GM12874 (cell line): ENCODE measurements at regions not wholly inside any gene's neighbourhood (a gene's known extent, or its start where the extent isn't known, plus 50 kb on each side); places are given as distances from the start of the nearest gene placed in this dataset.

Experiments used
- CTCF ChIP-seq: IDR thresholded peaks from 2 replicates; pipeline ENCODE4 v1.5.1; 2011; ENCODE audit warnings: low read depth, mild to moderate bottlenecking, control low read depth, low read length, moderate library complexity; ENCODE audit not compliant: insufficient read depth

- TF ChIP-seq CTCF = no peak
Measured at GRCh38 chr22:22082960-22083359, 100.4 kb upstream of the TOP3B start.

- no peak for TF ChIP-seq CTCF
Measured at GRCh38 chr22:22082229-22082835, 99.7 kb upstream of the TOP3B start.

DNA sequence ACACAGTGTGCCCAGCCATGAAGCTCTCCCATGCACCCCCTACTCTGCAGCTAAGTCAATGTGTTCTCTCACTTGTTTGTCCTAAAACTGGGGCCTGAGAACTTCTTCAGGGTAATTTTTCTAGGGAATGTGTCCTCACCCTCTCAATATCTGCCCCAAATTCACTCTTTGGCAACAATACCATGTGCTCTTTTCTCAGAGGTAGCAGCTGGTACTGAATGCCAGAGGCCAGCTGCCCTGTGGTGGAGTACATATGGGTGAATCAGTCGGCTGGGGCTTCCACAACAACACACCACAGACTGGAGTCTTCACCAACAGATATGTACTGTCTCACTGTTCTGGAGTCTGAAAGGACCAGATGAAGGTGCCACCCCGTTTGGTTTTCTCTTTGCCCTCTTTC is 97.7 kb upstream of the TOP3B start:
- TF ChIP-seq CTCF = no peak

- no peak for TF ChIP-seq CTCF
Measured at GRCh38 chr22:22079404-22080148, 97.0 kb upstream of the TOP3B start.

DNA sequence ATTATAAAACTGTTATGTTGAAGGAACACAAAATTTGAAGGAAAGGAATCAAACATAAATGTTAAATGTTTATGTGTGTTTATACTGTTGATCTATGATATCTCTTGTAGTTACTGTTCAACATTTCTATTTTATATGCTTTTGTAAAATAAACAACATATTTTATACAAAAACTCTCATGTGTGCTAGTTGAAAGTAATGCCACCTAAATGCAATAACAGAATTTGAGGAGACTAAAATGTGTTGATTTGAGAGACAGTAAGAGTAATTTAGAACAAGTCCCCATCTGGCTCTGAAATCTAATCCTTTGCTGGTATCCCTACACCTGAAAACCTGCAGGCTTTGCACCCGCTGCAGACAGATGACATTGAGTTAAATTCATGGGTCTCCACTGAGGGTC is 95.7 kb upstream of the TOP3B start:
- TF ChIP-seq CTCF = no peak

- TF ChIP-seq CTCF = no peak
Measured at GRCh38 chr22:22076932-22077703, 94.5 kb upstream of the TOP3B start.

- TF ChIP-seq CTCF = no peak
Measured at GRCh38 chr22:22076361-22076760, 93.8 kb upstream of the TOP3B start.
